PC-3 (cell line): ENCODE measurements at regions not wholly inside any gene's neighbourhood (a gene's known extent, or its start where the extent isn't known, plus 50 kb on each side); places are given as distances from the start of the nearest gene placed in this dataset.

Experiments
- ATAC-seq: fragments of 200-7000 bp; cut with Tn5 transposase; 2 replicates; pipeline ENCODE4 v1.9.1; 2020; ENCODE audit warnings: mild to moderate bottlenecking, moderate library complexity
- BruUV-seq: library from RNA; stranded (reverse); fragments of 400-500 nt; replicated peaks from 2 replicates; lab custom pipeline; 2021; lab: Mats Ljungman, UMichigan
- CTCF ChIA-PET: fragments of 300-600 bp; sonication (Branson Sonifier 250); formaldehyde crosslinking; loops from one replicate; lab custom pipeline; 2022; ENCODE audit warnings: antibody characterized with exemption; lab: Charles Lee
- POLR2A ChIA-PET: fragments of 300-600 bp; sonication (Branson Sonifier 250); formaldehyde crosslinking; loops from one replicate; lab custom pipeline; 2022; ENCODE audit warnings: antibody characterized with exemption; ENCODE audit not compliant: unreplicated experiment; lab: Charles Lee
- DNase-seq: peaks from one replicate; pipeline ENCODE4 v3.0.0-alpha.2; 2015
- H2AFZ ChIP-seq: fragments of 300-600 bp; sonication (generic); 2 replicates; pipeline ENCODE4 v1.6.0; 2016; ENCODE audit warnings: antibody characterized with exemption, low read length
- H3F3A ChIP-seq: fragments of 300-600 bp; sonication (generic); one replicate; pipeline ENCODE4 v1.6.0; 2017; ENCODE audit warnings: antibody characterized with exemption, low read length, control low read depth, mild to moderate bottlenecking; ENCODE audit not compliant: unreplicated experiment
- H3K27ac ChIP-seq: fragments of 300-600 bp; sonication (generic); 2 replicates; pipeline ENCODE4 v1.5.1; 2016; ENCODE audit warnings: mild to moderate bottlenecking, low read length
- H3K27me3 ChIP-seq: fragments of 300-600 bp; sonication (generic); 2 replicates; pipeline ENCODE4 v1.6.1; 2016; ENCODE audit warnings: low read length, mixed read lengths
- H3K36me3 ChIP-seq: fragments of 300-600 bp; sonication (generic); 2 replicates; pipeline ENCODE4 v1.6.1; 2016; ENCODE audit warnings: low read depth, mixed run types, low read length, mixed read lengths
- H3K4me1 ChIP-seq: fragments of 300-600 bp; sonication (generic); 2 replicates; pipeline ENCODE4 v1.5.1; 2016; ENCODE audit warnings: low read length; ENCODE audit not compliant: insufficient read depth
- H3K4me2 ChIP-seq: fragments of 300-600 bp; sonication (generic); 2 replicates; pipeline ENCODE4 v1.6.0; 2016; ENCODE audit warnings: low read length
- H3K4me3 ChIP-seq: fragments of 300-600 bp; sonication (generic); 2 replicates; pipeline ENCODE4 v1.5.1; 2016; ENCODE audit warnings: mild to moderate bottlenecking, low read length, mixed read lengths
- H3K79me2 ChIP-seq: fragments of 300-600 bp; sonication (generic); 2 replicates; pipeline ENCODE4 v1.6.1; 2017; ENCODE audit warnings: low read length, mixed read lengths
- H3K9ac ChIP-seq: fragments of 300-600 bp; sonication (generic); 2 replicates; pipeline ENCODE4 v1.6.0; 2016; ENCODE audit warnings: mild to moderate bottlenecking, low read length
- H3K9me2 ChIP-seq: fragments of 300-600 bp; sonication (generic); replicated peaks from 2 replicates; pipeline ENCODE4 v1.6.1; 2016; ENCODE audit warnings: mixed run types, low read length, mixed read lengths
- H3K9me3 ChIP-seq: fragments of 300-600 bp; sonication (generic); 2 replicates; pipeline ENCODE4 v1.6.1; 2016; ENCODE audit warnings: low read length, mixed read lengths
- H4K20me1 ChIP-seq: fragments of 300-600 bp; sonication (generic); 2 replicates; pipeline ENCODE4 v1.6.1; 2016; ENCODE audit warnings: low read length, mixed read lengths
- CTCF ChIP-seq: fragments of 300-600 bp; sonication (generic); conservative IDR thresholded peaks from 2 replicates; pipeline ENCODE4 v1.5.1; 2017; ENCODE audit warnings: antibody characterized with exemption, low read depth, mild to moderate bottlenecking, low read length
- EZH2 ChIP-seq: fragments of 300-600 bp; sonication (generic); IDR thresholded peaks from one replicate; pipeline ENCODE4 v1.6.1; 2017; ENCODE audit warnings: antibody characterized with exemption, mild to moderate bottlenecking, low read length; ENCODE audit not compliant: unreplicated experiment
- EZH2phosphoT487 ChIP-seq: fragments of 300-600 bp; sonication (generic); IDR thresholded peaks from 2 replicates; pipeline ENCODE4 v1.6.1; 2018; ENCODE audit warnings: mild to moderate bottlenecking, antibody characterized with exemption, low read length, borderline replicate concordance
- intact Hi-C: fragments of 100-400 bp; cut with micrococcal nuclease; formaldehyde crosslinking; loops from 2 replicates; pipeline ENCODE4 v1.9.0; 2023

- no TSS peak for BruUV-seq
- CTCF ChIA-PET: no interaction called here
Measured at GRCh38 chr1:73623946-73624345, 574.0 kb downstream of the LRRIQ3 start.

GRCh38 chr1:73617145-73617544 lies 580.8 kb downstream of the LRRIQ3 start:
- H3K27ac ChIP-seq: no peak overlapping the region
- intact Hi-C loops: no loop called here
- H3K36me3 ChIP-seq: no peaks in the 10 kb centered on the region
- H3K4me2 ChIP-seq: no peak overlapping the region
- POLR2A ChIA-PET: no interaction called here
- H3K4me1 ChIP-seq: no peaks in the 10 kb centered on the region
- H3K79me2 ChIP-seq: no peaks in the 10 kb centered on the region
- no peak overlapping the region for H2AFZ ChIP-seq
- no peaks in the 10 kb centered on the region for H3K9me2 ChIP-seq
- no peak overlapping the region for H3K4me3 ChIP-seq
- no TSS peak for BruUV-seq
- peaks cover 4% of the 10 kb centered on the region; the same call in 1 of the 2 replicates for H3K27me3 ChIP-seq
- CTCF ChIA-PET: no interaction called here
- no peaks in the 10 kb centered on the region for H3F3A ChIP-seq
- no peak for ATAC-seq
- TF ChIP-seq CTCF (no peak), EZH2 (no peak), EZH2phosphoT487 (no peak)
- no peaks in the 10 kb centered on the region for H3K9me3 ChIP-seq
- no peaks in the 10 kb centered on the region for H4K20me1 ChIP-seq
- DNase-seq: no peak
- H3K9ac ChIP-seq: no peak overlapping the region

More at GRCh38 chr1:73623946-73624345, 574.0 kb downstream of the LRRIQ3 start:
- no peaks in the 10 kb centered on the region for H3K27me3 ChIP-seq
- H3K9me2 ChIP-seq: no peaks in the 10 kb centered on the region
- H3K4me2 ChIP-seq: no peak overlapping the region
- no peaks in the 10 kb centered on the region for H3K9me3 ChIP-seq
- no peak overlapping the region for H3K9ac ChIP-seq
- H4K20me1 ChIP-seq: no peaks in the 10 kb centered on the region
- no peak overlapping the region for H3K27ac ChIP-seq
- H2AFZ ChIP-seq: no peak overlapping the region
- ATAC-seq (no peak), DNase-seq (no peak)
- no peaks in the 10 kb centered on the region for H3K4me1 ChIP-seq
- no peaks in the 10 kb centered on the region for H3K36me3 ChIP-seq
- H3F3A ChIP-seq: no peaks in the 10 kb centered on the region
- intact Hi-C loops: no loop called here
- H3K79me2 ChIP-seq: no peaks in the 10 kb centered on the region
- POLR2A ChIA-PET: no interaction called here
- no peak overlapping the region for H3K4me3 ChIP-seq
- TF ChIP-seq EZH2phosphoT487: no peak
- no peak for TF ChIP-seq CTCF
- no peak for TF ChIP-seq EZH2

- Histone ChIP-seq H3K4me1 (no peaks in the 10 kb centered on the region), H3K79me2 (no peaks in the 10 kb centered on the region), H3K9me2 (no peaks in the 10 kb centered on the region), H3K36me3 (no peaks in the 10 kb centered on the region), H4K20me1 (no peaks in the 10 kb centered on the region), H3F3A (no peaks in the 10 kb centered on the region), H2AFZ (no peak overlapping the region), H3K4me2 (no peak overlapping the region), H3K27me3 (peaks cover 7% of the 10 kb centered on the region; the same call in 1 of the 2 replicates), H3K4me3 (no peak overlapping the region), H3K9me3 (no peaks in the 10 kb centered on the region), H3K9ac (no peak overlapping the region), H3K27ac (no peak overlapping the region)
- intact Hi-C loops: no loop called here
- no TSS peak for BruUV-seq
- TF ChIP-seq EZH2phosphoT487 (no peak), EZH2 (no peak), CTCF (no peak)
- ChIA-PET CTCF (no interaction called here), POLR2A (interaction anchor here (0.6 kb wide), 1 partner anchor 511 kb away, joined by 3 read pairs; no protein-coding TSS in a partner anchor)
- ATAC-seq (no peak), DNase-seq (no peak)
Measured at GRCh38 chr1:73611681-73612080, 586.3 kb downstream of the LRRIQ3 start.
